ENCODE measurements at regions not wholly inside any gene's neighbourhood (a gene's known extent, or its start where the extent isn't known, plus 50 kb on each side); places are given as distances from the start of the nearest gene placed in this dataset.

DNA sequence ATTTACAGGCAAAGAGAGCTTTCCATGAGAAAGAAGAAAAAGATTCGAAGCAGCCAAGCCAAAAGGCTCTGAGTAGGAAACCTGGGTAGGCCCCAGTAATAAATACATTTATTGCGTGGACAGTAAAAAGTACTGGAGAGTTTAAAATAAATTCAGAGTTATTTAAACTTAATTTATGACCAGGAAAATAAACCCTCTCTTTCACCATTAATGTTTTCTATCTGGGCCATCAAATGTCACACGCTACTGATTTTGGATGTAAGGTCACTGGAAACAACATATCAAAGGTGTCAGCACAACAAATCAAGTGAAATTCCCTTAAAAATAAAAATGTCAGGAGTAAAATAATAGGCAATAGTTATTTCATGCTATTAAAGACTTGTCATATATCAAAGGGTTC lies 264.0 kb downstream of the SKAP2 start:
- DNase-seq (ENCODE audit: low read depth), result no peak

DNA sequence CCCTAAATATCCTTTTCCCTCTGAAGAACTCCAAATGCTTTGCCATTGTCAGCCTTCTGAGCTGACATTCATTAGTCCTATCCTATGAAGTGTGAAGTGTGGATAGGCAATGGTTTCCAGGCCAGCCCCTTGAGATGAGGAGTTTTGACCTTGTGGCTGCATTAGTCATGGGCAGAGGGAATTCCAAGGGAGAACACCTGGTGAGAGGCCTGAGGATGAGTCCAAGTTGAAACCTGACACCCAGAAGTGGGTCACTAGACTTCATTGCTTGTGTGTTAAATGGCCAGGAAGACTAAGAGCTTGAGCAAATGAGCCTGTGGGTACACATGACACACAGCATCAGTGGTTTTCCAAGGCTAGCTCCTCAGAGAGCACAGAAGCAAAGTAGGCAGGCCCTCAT lies 260.8 kb downstream of the SKAP2 start:
- no peak for DNase-seq (ENCODE audit: low read depth)

- DNase-seq (ENCODE audit: low read depth), result no peak
These were observed 256.0 kb downstream of the SKAP2 start for GRCh38 chr7:26608402-26608801.

- DNase-seq (ENCODE audit: low read depth), result no peak
These were observed 255.3 kb downstream of the SKAP2 start for GRCh38 chr7:26609082-26609481.

DNA sequence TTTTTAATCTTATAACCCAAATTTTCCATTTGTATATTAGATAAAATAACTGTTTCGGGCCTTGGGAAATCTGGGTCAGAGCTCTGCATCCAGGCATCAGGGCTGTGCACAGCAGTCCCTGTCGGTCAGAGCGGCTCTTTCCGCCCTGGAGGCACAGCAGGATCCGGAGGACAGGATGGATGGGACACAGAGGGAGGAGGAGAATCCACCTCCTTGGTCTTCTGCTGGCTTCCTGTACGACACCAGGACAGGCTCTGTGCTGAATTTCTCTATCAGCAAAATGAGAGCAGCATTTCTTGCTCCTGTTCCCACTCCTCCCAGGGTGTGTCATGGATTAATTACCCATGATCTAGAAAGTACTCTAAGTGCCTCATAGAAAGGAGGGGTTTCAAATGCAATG lies 254.9 kb downstream of the SKAP2 start:
- DNase-seq (ENCODE audit: low read depth), result no peak

- no peak for DNase-seq (ENCODE audit: low read depth)
These were observed 251.6 kb downstream of the SKAP2 start for GRCh38 chr7:26612742-26613141.

DNA sequence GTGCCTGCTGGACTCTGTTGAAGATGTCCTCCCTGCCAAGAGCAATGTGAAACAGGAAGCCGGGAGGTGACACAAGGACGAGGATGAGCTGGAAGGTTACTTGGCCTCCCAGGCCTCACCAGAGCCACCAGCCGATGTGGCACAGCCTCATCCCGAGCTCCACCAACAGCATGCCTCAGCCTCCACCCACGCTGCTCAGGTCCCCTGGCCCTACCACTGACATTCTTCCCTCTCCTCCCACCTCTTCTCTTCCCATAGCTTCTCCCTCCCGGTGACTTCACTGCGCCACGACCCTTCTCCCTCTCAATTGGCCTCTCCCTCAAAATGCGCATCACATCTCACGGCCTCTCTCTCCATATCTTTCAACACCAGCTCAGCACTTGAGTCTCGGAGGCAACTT lies 249.9 kb downstream of the SKAP2 start:
- no peak for DNase-seq (ENCODE audit: low read depth)

GRCh38 chr7:26616235-26616634 lies 248.2 kb downstream of the SKAP2 start:
- no peak for DNase-seq (ENCODE audit: low read depth)

DNA sequence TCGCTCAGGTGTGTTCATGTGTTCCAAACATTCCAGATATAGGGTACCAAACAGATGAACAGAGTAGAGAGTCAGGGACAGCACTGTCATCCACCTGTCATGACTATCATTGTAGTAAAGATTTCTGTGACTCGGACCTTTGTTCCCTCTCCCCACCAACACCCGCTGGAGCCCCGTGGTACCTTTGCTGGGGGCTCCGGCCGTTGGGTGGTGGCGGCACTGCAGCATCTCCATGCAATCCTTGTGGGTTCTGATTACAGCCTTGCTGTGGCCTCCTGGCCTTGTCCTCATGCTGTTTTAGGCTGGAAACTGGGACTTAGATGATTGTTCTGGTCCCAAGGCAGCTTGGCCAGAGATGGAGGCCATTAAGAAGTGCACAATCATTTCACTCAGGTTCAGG lies 247.3 kb downstream of the SKAP2 start:
- DNase-seq (ENCODE audit: low read depth), result no peak

Data from amniotic epithelial cell (primary cell).